HCT116 (cell line): ENCODE measurements at regions not wholly inside any gene's neighbourhood (a gene's known extent, or its start where the extent isn't known, plus 50 kb on each side); places are given as distances from the start of the nearest gene placed in this dataset.
"Not testable (repeated sequence)": the region's sequence is repeated elsewhere in the genome, so short reads cannot be mapped to it uniquely, and the experiment has no call there.

ENCODE experiments used
- ATAC-seq: fragments of 200-7000 bp; cut with Tn5 transposase; 2 replicates; pipeline ENCODE4 v1.9.1; 2020; ENCODE audit warnings: mild to moderate bottlenecking, moderate library complexity
- BruUV-seq: library from RNA; stranded (reverse); fragments of 400-500 nt; replicated peaks from 2 replicates; lab custom pipeline; 2021; lab: Mats Ljungman, UMichigan
- CTCF ChIA-PET: fragments of 300-600 bp; sonication (Branson Sonifier 250); formaldehyde crosslinking; loops from one replicate; lab custom pipeline; 2021; ENCODE audit warnings: antibody characterized with exemption; lab: Charles Lee
- POLR2A ChIA-PET: fragments of 300-600, 350-600 bp; sonication (Branson Sonifier 250); formaldehyde crosslinking; loops from one replicate; lab custom pipeline; 2021; ENCODE audit warnings: antibody characterized with exemption; lab: Charles Lee
- RAD21 ChIA-PET, 2 experiments: fragments of 300-600 bp; sonication (Branson Sonifier 250); formaldehyde crosslinking; loops; one replicate each; lab custom pipeline; 2023; ENCODE audit warnings: low total read pairs in 2 of 2; ENCODE audit not compliant: uncharacterized antibody in 2 of 2, unreplicated experiment in 2 of 2, low non-redundant PET in 1 of 2; lab: Charles Lee
- DNase-seq: peaks from one replicate; pipeline ENCODE4 v3.0.0-alpha.2; 2010; ENCODE audit warnings: low read depth, low spot score
- H2AFZ ChIP-seq: fragments of 200-600 bp; shearing (Covaris generic), sonication (generic); 2 replicates; pipeline ENCODE4 v1.6.1; 2017; ENCODE audit warnings: low read depth, mixed run types, mixed read lengths, antibody characterized with exemption, low read length; ENCODE audit not compliant: poor library complexity, severe bottlenecking
- H3K27ac ChIP-seq: 2 replicates; pipeline ENCODE4 v1.5.1; 2012; ENCODE audit warnings: low read depth, low read length
- H3K27me3 ChIP-seq: fragments of 200-600 bp; sonication (generic); 2 replicates; pipeline ENCODE4 v1.6.1; 2016; ENCODE audit warnings: mixed run types, low read length, mixed read lengths; ENCODE audit not compliant: insufficient read depth
- H3K36me3 ChIP-seq, 2 experiments: fragments of 200-500 bp in 1 of 2; fragments of 200-600 bp in 1 of 2; sonication (Bioruptor generic) in 1 of 2; sonication (generic) in 1 of 2; 2 replicates each; pipeline versions ENCODE4 v1.5.1 to v1.6.1; 2014 to 2016; ENCODE audit warnings: low read length in 2 of 2, inconsistent platforms in 1 of 2, mixed read lengths in 1 of 2, mixed run types in 1 of 2; ENCODE audit not compliant: insufficient read depth in 2 of 2, control insufficient read depth in 1 of 2
- H3K4me1 ChIP-seq, 2 experiments: fragments of 200-600 bp in 1 of 2; sonication (generic) in 1 of 2; 2 replicates each; pipeline versions ENCODE4 v1.5.1 to v1.6.1; 2012 to 2017; ENCODE audit warnings: low read length in 2 of 2, inconsistent platforms in 1 of 2, mild to moderate bottlenecking in 1 of 2, mixed read lengths in 1 of 2, mixed run types in 1 of 2, moderate library complexity in 1 of 2; ENCODE audit not compliant: insufficient read depth in 2 of 2, control insufficient read depth in 1 of 2
- H3K4me2 ChIP-seq: fragments of 200-600 bp; sonication (generic); 2 replicates; pipeline ENCODE4 v1.6.1; 2017; ENCODE audit warnings: mixed run types, low read length, mixed read lengths
- H3K4me3 ChIP-seq, 2 experiments: fragments of 200-600 bp in 1 of 2; sonication (generic) in 1 of 2; replicated peaks in 1 of 2; 2 replicates each; pipeline ENCODE4 v1.5.1; 2011 to 2016; ENCODE audit warnings: low read length in 2 of 2, control low read depth in 1 of 2, low read depth in 1 of 2, mild to moderate bottlenecking in 1 of 2, mixed read lengths in 1 of 2, mixed run types in 1 of 2
- H3K79me2 ChIP-seq: fragments of 200-600 bp; sonication (generic); 2 replicates; pipeline ENCODE4 v1.6.1; 2017; ENCODE audit warnings: mild to moderate bottlenecking, mixed run types, low read length, moderate library complexity, mixed read lengths; ENCODE audit not compliant: insufficient read depth
- H3K9ac ChIP-seq: fragments of 200-600 bp; sonication (generic); 2 replicates; pipeline ENCODE4 v1.6.1; 2016; ENCODE audit warnings: low read length, mixed read lengths
- H3K9me2 ChIP-seq: fragments of 200-600 bp; sonication (generic), shearing (Covaris generic); 2 replicates; pipeline ENCODE4 v1.6.1; 2017; ENCODE audit warnings: mixed run types, mild to moderate bottlenecking, moderate library complexity; ENCODE audit not compliant: insufficient read depth
- H3K9me3 ChIP-seq, 2 experiments: fragments of 200-500 bp in 1 of 2; fragments of 200-600 bp in 1 of 2; sonication (Bioruptor generic) in 1 of 2; sonication (generic) in 1 of 2; 2 replicates each; pipeline ENCODE4 v1.6.1; 2014 to 2017; ENCODE audit warnings: low read length in 2 of 2, mixed read lengths in 2 of 2, inconsistent platforms in 1 of 2, low read depth in 1 of 2, mild to moderate bottlenecking in 1 of 2, mixed run types in 1 of 2, moderate library complexity in 1 of 2; ENCODE audit not compliant: control insufficient read depth in 1 of 2, insufficient read depth in 1 of 2
- H4K20me1 ChIP-seq: fragments of 200-600 bp; sonication (generic), shearing (Covaris generic); 2 replicates; pipeline ENCODE4 v1.6.1; 2017; ENCODE audit warnings: mixed run types, mild to moderate bottlenecking, moderate library complexity; ENCODE audit not compliant: insufficient read depth
- ATF3 ChIP-seq: IDR thresholded peaks from 2 replicates; pipeline ENCODE4 v1.6.1; 2012
- CEBPB ChIP-seq: IDR thresholded peaks from 2 replicates; pipeline ENCODE4 v1.6.1; 2012; ENCODE audit warnings: low read depth
- CTCF ChIP-seq, 3 experiments: fragments of 200-600 bp in 1 of 3; sonication (generic) in 1 of 3; IDR thresholded peaks in 2 of 3; conservative IDR thresholded peaks in 1 of 3; 2 replicates each; pipeline ENCODE4 v1.5.1; 2012 to 2017; ENCODE audit warnings: low read depth in 2 of 3, low read length in 2 of 3, antibody characterized with exemption in 1 of 3, borderline replicate concordance in 1 of 3, control low read depth in 1 of 3, mild to moderate bottlenecking in 1 of 3, mixed read lengths in 1 of 3, mixed run types in 1 of 3, moderate library complexity in 1 of 3; ENCODE audit not compliant: insufficient read depth in 1 of 3
- ELF1 ChIP-seq: IDR thresholded peaks from 2 replicates; pipeline ENCODE4 v1.6.1; 2012; ENCODE audit warnings: low read depth, borderline replicate concordance
- FOSL1 ChIP-seq: IDR thresholded peaks from 2 replicates; pipeline ENCODE4 v1.6.1; 2012; ENCODE audit warnings: low read depth
- MAX ChIP-seq: IDR thresholded peaks from 2 replicates; pipeline ENCODE4 v1.6.1; 2012
- POLR2A ChIP-seq: IDR thresholded peaks from 2 replicates; pipeline ENCODE4 v1.7.0; 2011; ENCODE audit warnings: borderline replicate concordance; ENCODE audit not compliant: insufficient read depth, insufficient read length; ENCODE audit errors: extremely low read depth
- RAD21 ChIP-seq: IDR thresholded peaks from 2 replicates; pipeline ENCODE4 v1.6.1; 2012; ENCODE audit warnings: low read depth, mild to moderate bottlenecking
- SIN3A ChIP-seq: IDR thresholded peaks from 2 replicates; pipeline ENCODE4 v1.6.1; 2012; ENCODE audit warnings: low read depth
- YY1 ChIP-seq: IDR thresholded peaks from 2 replicates; pipeline ENCODE4 v1.6.1; 2011; ENCODE audit warnings: low read length, low read depth, moderate library complexity, mild to moderate bottlenecking; ENCODE audit not compliant: insufficient replicate concordance; ENCODE audit errors: extremely low read depth
- ZFX ChIP-seq: fragments of 450-650 bp; IDR thresholded peaks from 2 replicates; pipeline ENCODE4 v1.6.1; 2017
- intact Hi-C: fragments of 100-400 bp; cut with micrococcal nuclease; formaldehyde crosslinking; loops from 2 replicates; pipeline ENCODE4 v1.10.0; 2022

GRCh38 chr4:37555322-37555721 is 130.9 kb downstream of the RELL1 start:
- no peak overlapping the region for H3K9ac ChIP-seq
- H3K9me3 ChIP-seq = no peaks in the 10 kb centered on the region
- H3K4me1 ChIP-seq = no peaks in the 10 kb centered on the region
- H3K27ac ChIP-seq = no peak overlapping the region
- DNase-seq = no peak
- no peak overlapping the region for H3K4me3 ChIP-seq
- ChIA-PET RAD21 (no interaction called here), CTCF (no interaction called here)
- no peak overlapping the region for H3K4me2 ChIP-seq
- no peaks in the 10 kb centered on the region for H3K27me3 ChIP-seq
- no peaks in the 10 kb centered on the region for H3K9me2 ChIP-seq
- ATAC-seq = no peak
- no peaks in the 10 kb centered on the region for H4K20me1 ChIP-seq
- no peaks in the 10 kb centered on the region for H3K79me2 ChIP-seq
- BruUV-seq = no TSS peak
- H2AFZ ChIP-seq = no peak overlapping the region
- no peaks in the 10 kb centered on the region for H3K36me3 ChIP-seq
- intact Hi-C loops = no loop called here
- TF ChIP-seq RAD21 (no peak), FOSL1 (no peak), ZFX (no peak), ATF3 (no peak), YY1 (no peak), CTCF (IDR thresholded peaks at IDR 0.05 in 2 of 3, conservative IDR thresholded peaks at IDR 0.05 in 1 of 3; ENCODE audit: borderline replicate concordance in 1 of 3, insufficient read depth in 1 of 3, low read depth in 2 of 3, low read length in 2 of 3) (no peak), ELF1 (no peak), POLR2A (no peak), SIN3A (no peak), MAX (no peak), CEBPB (no peak)
- TF ChIP-seq, all 23 proteins: peak for 0
- POLR2A ChIA-PET = interaction anchor here (0.7 kb wide), 1 partner anchor 191 kb away, joined by 3 read pairs; no protein-coding TSS in a partner anchor

- CTCF ChIA-PET, H2AFZ ChIP-seq, H3K36me3 ChIP-seq, RAD21 ChIA-PET, H3K27ac ChIP-seq, ATAC-seq, H3K9me2 ChIP-seq, H3K4me1 ChIP-seq, intact Hi-C loops, H3K27me3 ChIP-seq, BruUV-seq, H3K9me3 ChIP-seq, POLR2A ChIA-PET, H4K20me1 ChIP-seq, H3K4me2 ChIP-seq, H3K79me2 ChIP-seq, DNase-seq, H3K9ac ChIP-seq, H3K4me3 ChIP-seq: not testable (repeated sequence)
Measured at GRCh38 chr4:37549866-37550265, 136.3 kb downstream of the RELL1 start.
